GM21381 (cell line): ENCODE measurements at regions not wholly inside any gene's neighbourhood (a gene's known extent, or its start where the extent isn't known, plus 50 kb on each side); places are given as distances from the start of the nearest gene placed in this dataset.

ENCODE experiments used
- ATAC-seq: cut with Tn5 transposase; IDR thresholded peaks from one replicate; pipeline ENCODE4 v1.9.1; 2021; ENCODE audit warnings: mild to moderate bottlenecking, moderate library complexity; ENCODE audit not compliant: unreplicated experiment

GRCh38 chr15:95910643-95911212, 419.8 kb upstream of the NR2F2 start:
- no peak for ATAC-seq

- no peak for ATAC-seq
These were observed 418.8 kb upstream of the NR2F2 start for GRCh38 chr15:95911570-95912279.

DNA sequence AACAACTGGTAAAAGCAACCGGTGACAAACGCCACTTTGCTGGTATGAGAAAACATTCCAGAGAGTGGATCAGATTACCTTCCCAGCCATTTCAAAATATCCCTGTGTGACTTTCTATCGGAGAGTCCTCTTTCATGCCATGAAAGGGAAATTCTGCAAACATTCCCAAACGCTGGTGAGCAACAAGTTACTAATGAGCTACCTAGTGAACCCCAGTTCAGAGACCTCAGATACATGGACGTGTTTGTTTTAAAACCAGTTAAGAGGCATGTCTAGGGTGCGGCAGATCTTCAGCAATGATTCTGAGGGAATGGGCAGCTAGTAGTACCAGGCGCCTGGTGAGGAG, 418.2 kb upstream of the NR2F2 start:
- no peak for ATAC-seq

GRCh38 chr15:95912728-95913127, 417.8 kb upstream of the NR2F2 start:
- ATAC-seq, result no peak

- no peak for ATAC-seq
These were observed 413.9 kb upstream of the NR2F2 start for GRCh38 chr15:95916568-95916967.

DNA sequence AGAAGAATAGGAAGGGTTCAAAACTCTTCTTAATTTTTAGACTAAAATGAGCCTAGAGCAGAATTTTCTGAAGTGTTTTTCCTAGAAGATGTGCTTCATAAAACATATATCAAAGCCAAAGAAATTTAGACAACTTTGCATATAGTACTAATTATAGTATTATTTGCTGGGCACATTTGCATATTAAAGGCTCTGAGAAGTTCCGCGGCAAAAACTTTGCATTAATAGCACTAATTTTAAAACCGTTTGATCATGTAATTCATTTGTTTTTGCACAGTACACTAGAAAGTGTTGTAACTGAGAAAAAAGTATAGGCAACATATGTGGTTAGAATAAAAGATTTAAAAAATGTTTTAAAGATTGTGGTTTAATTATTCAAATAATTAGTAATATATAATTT, 412.0 kb upstream of the NR2F2 start:
- no peak for ATAC-seq

GRCh38 chr15:95919460-95919859, 411.0 kb upstream of the NR2F2 start:
- no peak for ATAC-seq

DNA sequence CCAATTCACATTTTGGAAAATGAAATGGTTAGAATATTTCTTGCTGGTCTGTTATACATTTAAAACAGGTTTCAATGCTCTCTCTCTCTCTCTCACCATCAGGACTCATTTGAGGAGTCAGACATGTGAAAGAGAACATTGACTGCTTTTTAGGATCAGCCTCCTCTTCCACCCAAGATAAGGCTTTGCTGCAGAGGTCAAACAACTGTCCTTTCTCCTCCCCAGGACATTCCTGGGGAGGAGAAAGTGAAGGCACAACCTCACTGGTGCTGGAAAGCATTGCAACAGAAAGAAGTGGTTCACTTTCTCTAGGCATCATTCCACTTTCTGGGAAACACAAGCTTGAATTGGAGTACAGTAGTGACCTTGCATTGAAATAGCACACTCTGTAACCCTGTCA, 409.1 kb upstream of the NR2F2 start:
- ATAC-seq, result no peak

- ATAC-seq, result no peak
These were observed 408.1 kb upstream of the NR2F2 start for GRCh38 chr15:95922431-95922830.

DNA sequence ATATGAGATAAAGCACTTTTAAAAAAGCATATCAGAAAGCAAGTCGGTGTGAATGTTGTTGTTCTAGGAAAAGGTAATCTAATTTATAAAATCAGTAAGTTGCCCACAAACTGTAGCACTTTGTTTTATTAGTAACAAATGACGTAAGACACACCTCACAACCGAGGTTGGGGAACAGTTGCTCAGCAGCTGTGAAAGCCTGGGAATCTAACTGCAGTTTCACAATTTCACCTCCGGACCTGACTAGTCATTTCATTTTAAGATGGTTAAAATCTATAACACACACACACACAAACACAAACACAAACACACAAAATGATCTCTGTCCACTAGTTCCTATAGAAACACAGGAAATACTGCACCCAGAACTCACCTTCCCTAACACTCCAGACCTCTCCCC, 406.7 kb upstream of the NR2F2 start:
- no peak for ATAC-seq

GRCh38 chr15:95928822-95929221, 401.7 kb upstream of the NR2F2 start:
- no peak for ATAC-seq

DNA sequence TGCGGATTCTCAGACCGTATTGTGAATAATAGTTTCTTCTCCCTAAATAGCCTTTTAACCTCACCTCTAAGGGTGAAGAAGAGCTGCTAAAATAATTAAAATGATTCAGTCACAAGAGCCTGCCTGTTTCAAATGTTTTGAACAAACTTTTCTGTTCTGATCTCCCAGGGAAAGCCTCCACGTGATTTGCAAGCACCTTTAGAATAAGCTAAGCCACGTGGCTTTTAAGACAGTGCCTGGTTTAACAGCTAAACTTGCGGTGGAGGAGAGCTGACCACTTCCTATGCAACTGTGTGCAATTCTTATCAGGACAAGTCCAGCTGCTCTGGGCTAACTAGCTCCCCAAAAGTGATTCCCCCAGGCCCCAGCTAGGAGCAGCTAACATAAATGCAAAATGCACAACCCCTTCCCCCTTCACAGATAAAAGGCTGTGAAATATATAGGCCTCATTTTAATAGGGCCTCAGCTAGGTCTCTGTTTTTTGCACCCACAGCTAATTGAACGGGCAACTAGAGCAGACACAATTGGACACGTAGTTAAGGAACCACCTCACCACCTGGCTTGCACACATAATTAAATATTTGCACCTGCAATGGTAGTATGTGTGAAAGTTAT, 401.2 kb upstream of the NR2F2 start:
- ATAC-seq, result peak; percentile 100

DNA sequence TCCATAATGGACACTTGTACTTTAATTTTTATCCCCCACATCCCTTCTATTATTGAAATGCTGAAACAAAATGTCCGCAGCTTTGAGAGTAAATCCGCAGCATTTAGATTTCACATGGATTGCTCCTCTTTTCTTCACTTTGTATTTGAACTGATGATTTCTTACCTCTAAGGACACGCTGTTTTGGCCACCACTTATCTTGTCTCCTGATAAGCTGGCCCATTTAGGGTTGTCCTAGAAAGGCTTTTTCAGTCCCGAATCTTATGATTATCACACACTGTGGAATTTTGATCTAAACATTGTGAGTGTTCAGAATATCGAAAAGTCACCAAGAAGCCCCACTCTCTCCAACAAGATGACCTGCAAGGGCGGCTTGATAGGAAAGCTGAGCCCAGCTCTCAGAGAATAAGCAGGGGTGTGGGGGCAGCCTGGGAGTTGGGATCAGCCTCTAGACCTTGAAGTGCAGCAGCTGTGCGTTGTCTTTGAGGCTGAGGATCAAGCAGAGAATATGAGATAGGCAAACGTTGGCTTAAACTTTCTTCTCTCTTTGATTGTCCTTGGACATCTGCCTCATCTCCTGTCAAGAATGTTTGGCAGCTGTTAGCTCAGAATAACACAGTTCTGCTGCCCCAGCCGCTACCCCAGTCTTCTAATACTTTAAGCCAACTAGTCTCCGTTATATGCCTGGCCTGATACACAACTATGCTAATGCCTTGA, 399.7 kb upstream of the NR2F2 start:
- no peak for ATAC-seq

DNA sequence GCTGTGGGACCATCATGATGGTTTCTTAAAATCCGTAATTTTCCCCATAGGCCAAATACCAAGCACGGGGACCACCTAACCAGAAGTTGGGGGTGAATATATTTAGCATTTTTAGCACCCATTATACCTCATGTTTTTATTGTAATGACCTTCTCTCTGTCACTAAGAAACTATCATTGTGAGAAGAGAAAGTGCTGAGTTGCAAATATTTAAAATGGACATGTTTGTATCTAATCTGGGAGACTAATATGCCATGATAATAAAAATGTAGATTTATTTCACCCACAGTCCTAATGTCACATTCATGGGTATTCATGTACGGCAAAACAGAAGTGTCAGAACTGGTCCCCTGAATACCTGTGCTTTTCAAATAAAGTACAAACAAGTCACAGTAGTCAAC, 398.9 kb upstream of the NR2F2 start:
- ATAC-seq, result no peak

- no peak for ATAC-seq
These were observed 398.4 kb upstream of the NR2F2 start for GRCh38 chr15:95932141-95932540.

GRCh38 chr15:95932676-95933075, 397.8 kb upstream of the NR2F2 start:
- ATAC-seq, result no peak

GRCh38 chr15:95935852-95936251, 394.6 kb upstream of the NR2F2 start:
- no peak for ATAC-seq

DNA sequence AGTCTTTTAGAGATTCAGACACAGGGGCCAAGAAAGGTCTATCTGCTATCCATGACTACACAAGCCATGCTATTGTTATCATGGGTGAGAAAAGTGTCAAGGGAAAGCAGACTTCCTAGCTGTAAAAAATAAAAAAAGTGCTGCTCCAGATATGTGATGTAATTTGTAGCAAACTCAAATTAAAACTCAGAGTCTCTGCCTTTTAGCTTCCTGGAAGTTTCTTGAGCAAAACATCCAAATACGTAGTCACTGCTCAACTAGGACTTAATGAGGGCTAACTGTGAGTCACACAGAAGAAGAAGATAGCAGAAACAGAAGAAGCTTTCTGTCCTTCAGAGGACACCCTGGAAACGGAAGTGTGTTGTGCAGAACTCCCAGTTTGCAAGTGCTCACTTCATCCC, 393.4 kb upstream of the NR2F2 start:
- no peak for ATAC-seq

DNA sequence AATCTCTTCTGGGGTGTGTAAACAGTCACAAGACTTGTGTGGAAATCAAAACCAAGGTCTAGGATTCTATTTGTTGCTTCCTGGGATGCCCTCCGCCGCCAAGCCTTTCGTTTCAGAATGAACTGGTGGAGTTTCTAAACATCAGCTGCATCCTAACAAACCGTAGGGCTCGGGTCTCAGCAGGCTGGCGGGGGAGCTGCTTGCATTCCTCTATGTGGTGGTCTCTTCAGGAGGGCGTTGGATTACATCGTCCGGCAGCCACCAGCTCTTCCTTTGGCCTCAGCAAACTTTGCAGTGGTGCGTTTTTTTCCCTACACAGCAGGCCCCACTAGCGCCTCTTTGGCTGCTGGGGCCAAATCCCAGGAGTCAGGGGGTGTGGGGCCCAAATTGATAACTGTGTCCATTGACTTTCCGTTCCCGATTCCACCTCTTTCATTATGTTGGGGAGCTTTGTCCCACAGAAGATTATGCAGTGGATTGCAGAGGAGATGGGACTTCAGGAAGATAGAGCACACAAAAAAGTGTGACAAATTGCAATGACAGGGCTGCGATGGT, 390.0 kb upstream of the NR2F2 start:
- no peak for ATAC-seq

- no peak for ATAC-seq
These were observed 386.3 kb upstream of the NR2F2 start for GRCh38 chr15:95944193-95944592.

DNA sequence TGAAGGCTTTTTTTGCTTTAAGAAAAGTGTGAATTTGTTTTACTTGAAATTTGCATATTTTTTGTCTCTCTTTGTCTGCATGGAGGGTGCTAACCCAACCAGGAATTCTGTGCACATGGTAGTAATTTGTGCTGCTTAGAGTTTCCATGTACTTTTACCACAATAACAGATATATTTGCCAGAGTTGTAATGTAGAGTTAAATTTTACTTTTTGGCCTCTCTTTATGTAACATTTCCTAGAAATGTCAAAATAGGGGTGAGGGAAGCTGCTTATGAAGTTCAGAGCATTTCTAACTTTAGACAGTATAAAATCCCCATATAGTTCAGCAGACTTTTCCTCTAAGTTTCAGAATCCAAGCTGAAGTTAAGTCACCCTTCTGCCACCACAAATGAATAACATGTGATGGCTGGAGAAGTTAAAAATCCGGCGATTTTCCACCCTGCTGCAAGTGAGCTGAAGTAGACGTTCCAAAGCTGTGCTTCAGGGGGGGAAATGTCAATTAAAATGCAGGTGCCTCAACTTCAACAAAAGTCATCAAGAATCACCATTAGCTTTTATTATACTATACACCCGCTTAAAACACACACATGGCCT, 385.7 kb upstream of the NR2F2 start:
- no peak for ATAC-seq
